ENCODE measurements at regions not wholly inside any gene's neighbourhood (a gene's known extent, or its start where the extent isn't known, plus 50 kb on each side); places are given as distances from the start of the nearest gene placed in this dataset.

DNA sequence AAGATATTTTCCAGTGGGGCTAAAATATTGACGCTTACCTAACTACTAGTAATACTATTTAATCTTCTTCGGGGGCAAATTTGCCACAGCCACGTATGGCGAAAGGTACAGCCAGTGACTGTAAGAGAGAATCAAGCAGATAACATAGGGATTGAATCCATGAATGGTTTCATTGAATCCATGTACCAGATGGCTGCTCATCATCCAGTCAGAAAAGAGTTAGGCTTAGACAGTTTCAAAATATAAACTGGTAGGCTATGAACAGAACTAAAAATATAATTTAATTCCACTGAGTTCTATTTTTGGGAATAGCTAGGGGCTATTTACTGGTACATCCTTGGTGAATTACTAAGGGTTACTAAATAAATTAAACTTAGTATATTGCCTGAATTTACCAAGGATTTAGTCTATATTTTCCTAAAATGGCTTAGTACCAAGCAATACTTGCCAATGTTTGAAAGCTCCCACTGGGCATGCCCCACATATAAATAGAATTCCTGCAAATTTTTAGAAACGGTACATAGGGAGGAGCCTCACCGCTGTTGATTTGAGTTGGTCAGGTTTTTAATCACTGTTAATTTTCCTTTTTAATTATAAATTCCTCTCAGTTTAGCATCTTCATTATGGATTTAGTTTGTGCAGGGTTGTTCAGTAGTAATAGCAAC lies 55.8 kb upstream of the VLDLR start:
- no peak for TF ChIP-seq YY1 (IDR thresholded peaks at IDR 0.05; ENCODE audit: insufficient read depth, insufficient read length)
- TF ChIP-seq SUZ12 (IDR thresholded peaks at IDR 0.05; ENCODE audit: extremely low read depth, insufficient read depth, insufficient read length), result no peak
- TF ChIP-seq ZNF274 (IDR thresholded peaks at IDR 0.05; ENCODE audit: low read depth, low read length), result no peak

All from NT2/D1 (cell line).